ENCODE measurements at regions not wholly inside any gene's neighbourhood (a gene's known extent, or its start where the extent isn't known, plus 50 kb on each side); places are given as distances from the start of the nearest gene placed in this dataset.

- TF ChIP-seq TAF1 (IDR thresholded peaks at IDR 0.05; ENCODE audit: borderline replicate concordance, low read depth, low read length) (no peak), POLR2AphosphoS5 (IDR thresholded peaks at IDR 0.05; ENCODE audit: low read depth, low read length) (no peak), POLR2A (IDR thresholded peaks at IDR 0.05; ENCODE audit: low read depth, low read length) (no peak)
Measured at GRCh38 chrX:94057385-94057784, 383.4 kb downstream of the FAM133A start.

Measured in GM12892 (cell line).